Breast epithelium (tissue), 4 donors: ENCODE measurements at regions not wholly inside any gene's neighbourhood (a gene's known extent, or its start where the extent isn't known, plus 50 kb on each side); places are given as distances from the start of the nearest gene placed in this dataset.

Experiments
- DNase-seq, 2 donors: peaks; one replicate each; pipeline ENCODE4 v3.0.0-alpha.2; 2019; ENCODE audit warnings: low spot score in 2 of 2
- H3K27ac ChIP-seq, 2 donors: fragments of 200-600 bp; sonication (generic) in 1 of 2; one replicate each; pipeline ENCODE4 v1.5.1; 2016 to 2019; ENCODE audit warnings: mild to moderate bottlenecking in 1 of 2
- H3K27me3 ChIP-seq, 2 donors: fragments of 200-600 bp; sonication (generic) in 1 of 2; one replicate each; pipeline versions ENCODE4 v1.5.1 to v1.6.0; 2017 to 2019; ENCODE audit warnings: control low read depth in 1 of 2, mild to moderate bottlenecking in 1 of 2
- H3K36me3 ChIP-seq: fragments of 200-600 bp; one replicate; pipeline ENCODE4 v1.5.1; 2019
- H3K4me1 ChIP-seq, 2 donors: fragments of 200-600 bp; sonication (generic); one replicate each; pipeline ENCODE4 v1.5.1; 2016 to 2019; ENCODE audit warnings: control low read depth in 1 of 2
- H3K4me3 ChIP-seq, 3 donors: fragments of 200-600 bp; sonication (generic); 1 replicate in 2 of 3; 2 replicates in 1 of 3; pipeline ENCODE4 v1.5.1; 2016 to 2019; ENCODE audit warnings: mild to moderate bottlenecking in 3 of 3, moderate library complexity in 2 of 3
- H3K9me3 ChIP-seq, 2 donors: fragments of 200-600 bp; sonication (generic) in 1 of 2; one replicate each; pipeline ENCODE4 v1.5.1; 2016 to 2019; ENCODE audit warnings: control low read depth in 1 of 2
- CTCF ChIP-seq, 3 donors: fragments of 450-650 bp; IDR thresholded peaks; one replicate each; pipeline ENCODE4 v1.5.1; 2016 to 2017; ENCODE audit warnings: antibody characterized with exemption in 3 of 3, mild to moderate bottlenecking in 3 of 3, moderate library complexity in 3 of 3
- POLR2A ChIP-seq: fragments of 450-650 bp; IDR thresholded peaks from one replicate; pipeline ENCODE4 v1.6.1; 2016; ENCODE audit warnings: antibody characterized with exemption, mild to moderate bottlenecking, moderate library complexity
- POLR2AphosphoS5 ChIP-seq, 3 donors: sonication (generic); formaldehyde crosslinking; IDR thresholded peaks; one replicate each; pipeline ENCODE4 v1.6.1; 2017; ENCODE audit warnings: antibody characterized with exemption in 3 of 3
- intact Hi-C: fragments of 100-400 bp; cut with DNase I; formaldehyde crosslinking; loops from one replicate; pipeline ENCODE4 v1.15.1; 2023; ENCODE audit warnings: low total_unique reads

GRCh38 chr5:56549096-56549886 is 266.1 kb upstream of the MAP3K1 start:
- TF ChIP-seq POLR2A = no peak
- TF ChIP-seq POLR2AphosphoS5 (IDR thresholded peaks at IDR 0.05) = no peak
- TF ChIP-seq CTCF (IDR thresholded peaks at IDR 0.05) = no peak
- no peak for DNase-seq
- intact Hi-C loops = no loop called here

GRCh38 chr5:56545016-56545415 is 270.3 kb upstream of the MAP3K1 start:
- TF ChIP-seq CTCF (IDR thresholded peaks at IDR 0.05) = no peak
- no peak for TF ChIP-seq POLR2A
- no peak for TF ChIP-seq POLR2AphosphoS5 (IDR thresholded peaks at IDR 0.05)
- no peaks in the 10 kb centered on the region for H3K4me1 ChIP-seq
- no peaks in the 10 kb centered on the region for H3K9me3 ChIP-seq
- H3K4me3 ChIP-seq = no peak overlapping the region
- DNase-seq = no peak
- intact Hi-C loops = no loop called here
- no peaks in the 10 kb centered on the region for H3K27me3 ChIP-seq
- H3K27ac ChIP-seq = no peak overlapping the region
- no peaks in the 10 kb centered on the region for H3K36me3 ChIP-seq

More at GRCh38 chr5:56549096-56549886, 266.1 kb upstream of the MAP3K1 start:
- Histone ChIP-seq H3K27me3 (no peaks in the 10 kb centered on the region), H3K27ac (peak overlapping the region in 1 of 2 donors; percentile 15), H3K9me3 (no peaks in the 10 kb centered on the region), H3K36me3 (no peaks in the 10 kb centered on the region), H3K4me3 (no peak overlapping the region), H3K4me1 (no peaks in the 10 kb centered on the region)

- intact Hi-C loops = loop anchor here (5.0 kb wide), 1 partner anchor 801 kb away; no protein-coding TSS in a partner anchor
- no peaks in the 10 kb centered on the region for H3K9me3 ChIP-seq
- H3K36me3 ChIP-seq = no peaks in the 10 kb centered on the region
- no peaks in the 10 kb centered on the region for H3K4me1 ChIP-seq
- no peak overlapping the region for H3K27ac ChIP-seq
- no peaks in the 10 kb centered on the region for H3K27me3 ChIP-seq
- no peak overlapping the region for H3K4me3 ChIP-seq
- DNase-seq = no peak
- TF ChIP-seq CTCF (IDR thresholded peaks at IDR 0.05) (no peak), POLR2AphosphoS5 (IDR thresholded peaks at IDR 0.05) (no peak), POLR2A (no peak)
Measured at GRCh38 chr5:56543441-56544388, 271.6 kb upstream of the MAP3K1 start.

- TF ChIP-seq CTCF (IDR thresholded peaks at IDR 0.05) (no peak), POLR2AphosphoS5 (IDR thresholded peaks at IDR 0.05) (no peak), POLR2A (no peak)
- intact Hi-C loops = loop anchor here (5.0 kb wide), 1 partner anchor 798 kb away; no protein-coding TSS in a partner anchor
- Histone ChIP-seq H3K4me3 (no peak overlapping the region), H3K27me3 (no peaks in the 10 kb centered on the region), H3K36me3 (no peaks in the 10 kb centered on the region), H3K4me1 (no peaks in the 10 kb centered on the region), H3K27ac (no peak overlapping the region), H3K9me3 (no peaks in the 10 kb centered on the region)
- no peak for DNase-seq
Measured at GRCh38 chr5:56540266-56540665, 275.1 kb upstream of the MAP3K1 start.

GRCh38 chr5:56538580-56538979 is 276.8 kb upstream of the MAP3K1 start:
- no peak for DNase-seq
- no peak overlapping the region for H3K27ac ChIP-seq
- TF ChIP-seq POLR2AphosphoS5 (IDR thresholded peaks at IDR 0.05) (no peak), CTCF (IDR thresholded peaks at IDR 0.05) (no peak), POLR2A (no peak)
- H3K4me1 ChIP-seq = peaks cover 0 to 3% of the 10 kb centered on the region in 2 donors
- no peaks in the 10 kb centered on the region for H3K9me3 ChIP-seq
- no peaks in the 10 kb centered on the region for H3K36me3 ChIP-seq
- H3K27me3 ChIP-seq = no peaks in the 10 kb centered on the region
- H3K4me3 ChIP-seq = no peak overlapping the region
- intact Hi-C loops = no loop called here
